Muscle layer of colon (tissue), 2 donors: ENCODE measurements at regions not wholly inside any gene's neighbourhood (a gene's known extent, or its start where the extent isn't known, plus 50 kb on each side); places are given as distances from the start of the nearest gene placed in this dataset.

Experiments
- H3K27ac ChIP-seq: one replicate; pipeline ENCODE4 v1.7.0; 2013; ENCODE audit warnings: low read depth, mild to moderate bottlenecking, low read length, moderate library complexity
- H3K27me3 ChIP-seq, 2 donors: one replicate each; pipeline ENCODE4 v1.7.0; 2013; ENCODE audit warnings: low read length in 2 of 2, mild to moderate bottlenecking in 2 of 2; ENCODE audit not compliant: insufficient read depth in 2 of 2, control insufficient read depth in 1 of 2
- H3K36me3 ChIP-seq: one replicate; pipeline ENCODE4 v1.7.0; 2013; ENCODE audit warnings: mild to moderate bottlenecking, low read length; ENCODE audit not compliant: insufficient read depth
- H3K4me1 ChIP-seq: one replicate; pipeline ENCODE4 v1.7.0; 2013; ENCODE audit warnings: mild to moderate bottlenecking, low read length; ENCODE audit not compliant: insufficient read depth
- H3K4me3 ChIP-seq, 2 donors: one replicate each; pipeline ENCODE4 v1.7.0; 2013; ENCODE audit warnings: low read length in 2 of 2, low read depth in 1 of 2, mild to moderate bottlenecking in 1 of 2, moderate library complexity in 1 of 2
- H3K9ac ChIP-seq: one replicate; pipeline ENCODE4 v1.7.0; 2013; ENCODE audit warnings: low read length
- H3K9me3 ChIP-seq: one replicate; pipeline ENCODE4 v1.7.0; 2013; ENCODE audit warnings: mild to moderate bottlenecking, low read length
- donor health status: abdominal sarcoma.
- donor health status: Adenocarcinoma of cecum.

- Histone ChIP-seq H3K36me3 (no peaks in the 10 kb centered on the region), H3K9ac (no peak overlapping the region), H3K27me3 (no peaks in the 10 kb centered on the region), H3K4me3 (no peak overlapping the region), H3K4me1 (no peaks in the 10 kb centered on the region), H3K27ac (no peak overlapping the region), H3K9me3 (no peaks in the 10 kb centered on the region)
Observed at GRCh38 chr16:65537336-65537735, 415.5 kb upstream of the CDH11 start.

DNA sequence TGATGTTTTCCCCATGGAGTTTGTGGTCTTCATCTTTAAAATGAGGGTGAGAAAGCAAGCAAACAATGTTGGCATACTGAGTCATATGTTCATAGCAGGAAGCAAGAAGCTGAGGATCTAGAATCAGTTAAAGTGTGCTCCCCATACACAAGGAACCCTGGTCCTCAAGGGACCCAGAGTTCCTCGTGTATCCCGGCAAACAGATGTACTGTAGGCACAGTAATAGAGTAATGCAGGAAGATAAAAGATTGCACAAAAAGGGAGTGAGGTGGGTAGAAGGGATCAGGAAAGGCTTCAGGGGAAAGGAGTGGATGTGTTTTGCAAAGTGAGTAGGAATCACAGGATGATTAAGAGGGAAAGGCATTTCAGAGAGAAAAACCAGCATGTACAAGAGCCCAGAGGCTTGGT is 412.3 kb upstream of the CDH11 start:
- Histone ChIP-seq H3K4me3 (no peak overlapping the region), H3K36me3 (no peaks in the 10 kb centered on the region), H3K4me1 (no peaks in the 10 kb centered on the region), H3K27me3 (no peaks in the 10 kb centered on the region), H3K9me3 (no peaks in the 10 kb centered on the region), H3K27ac (no peak overlapping the region), H3K9ac (no peak overlapping the region)

DNA sequence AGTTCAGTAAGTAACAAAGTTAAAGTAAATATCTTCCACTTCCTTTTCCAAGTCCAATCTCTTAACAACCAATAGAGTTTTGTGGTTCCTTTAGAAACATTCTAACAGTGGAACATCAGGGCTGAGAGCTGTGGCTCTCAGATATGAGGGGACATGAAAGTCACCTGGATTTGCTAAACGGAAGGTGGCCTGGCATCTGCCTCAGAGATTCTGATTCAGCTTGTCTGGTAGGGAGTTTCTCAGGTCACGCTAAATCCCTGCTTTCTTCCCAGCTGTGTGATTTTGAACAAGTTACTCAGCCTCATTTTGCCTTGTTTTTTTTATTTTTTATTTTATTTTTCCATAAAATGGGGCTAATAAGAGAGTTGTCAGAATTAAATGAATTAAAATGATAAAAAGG is 411.0 kb upstream of the CDH11 start:
- Histone ChIP-seq H3K27ac (no peak overlapping the region), H3K4me1 (no peaks in the 10 kb centered on the region), H3K9ac (no peak overlapping the region), H3K27me3 (no peaks in the 10 kb centered on the region), H3K4me3 (no peak overlapping the region), H3K36me3 (no peaks in the 10 kb centered on the region), H3K9me3 (no peaks in the 10 kb centered on the region)

DNA sequence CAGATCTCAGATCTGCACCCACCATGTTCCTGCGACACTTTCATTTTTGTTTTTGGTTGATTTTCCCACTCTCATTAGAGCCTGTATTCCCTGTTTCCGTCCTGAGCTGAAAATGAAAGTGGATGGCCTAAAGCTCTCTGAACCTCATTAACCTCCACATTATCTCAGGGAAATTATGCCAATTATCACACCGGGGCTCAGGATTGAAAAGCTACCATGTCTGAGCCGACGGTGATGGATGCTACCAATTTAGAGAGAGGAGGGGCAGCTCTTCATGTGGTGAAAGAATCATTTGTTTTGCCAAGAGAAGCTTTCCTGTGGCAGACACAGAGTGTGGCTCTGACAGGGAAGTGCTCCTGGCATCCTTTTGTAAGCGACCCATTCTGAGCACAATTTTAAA is 410.4 kb upstream of the CDH11 start:
- Histone ChIP-seq H3K27me3 (no peaks in the 10 kb centered on the region), H3K9me3 (no peaks in the 10 kb centered on the region), H3K9ac (no peak overlapping the region), H3K4me3 (no peak overlapping the region), H3K27ac (no peak overlapping the region), H3K4me1 (no peaks in the 10 kb centered on the region), H3K36me3 (no peaks in the 10 kb centered on the region)

DNA sequence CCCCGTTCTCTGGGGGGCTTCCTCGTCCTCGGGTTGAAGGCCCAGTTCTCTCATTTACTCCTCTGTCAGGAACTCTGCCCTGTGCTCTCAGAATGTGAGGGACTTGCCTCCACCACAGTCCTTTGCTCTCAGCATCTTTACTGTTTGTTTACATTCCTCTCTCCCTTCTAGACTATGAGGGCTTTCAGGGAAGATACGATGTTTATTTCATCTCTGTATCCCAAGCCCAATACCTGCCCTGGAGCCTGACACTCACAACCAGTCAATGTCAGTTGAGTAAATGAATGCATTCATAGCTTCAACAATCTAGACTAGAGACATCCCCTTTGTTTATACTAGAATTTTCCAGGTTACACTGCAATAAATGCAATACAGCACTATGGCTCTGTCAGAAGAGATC is 409.6 kb upstream of the CDH11 start:
- no peaks in the 10 kb centered on the region for H3K9me3 ChIP-seq
- H3K27me3 ChIP-seq, result no peaks in the 10 kb centered on the region
- H3K9ac ChIP-seq, result no peak overlapping the region
- no peaks in the 10 kb centered on the region for H3K4me1 ChIP-seq
- no peak overlapping the region for H3K4me3 ChIP-seq
- H3K36me3 ChIP-seq, result no peaks in the 10 kb centered on the region
- H3K27ac ChIP-seq, result no peak overlapping the region

GRCh38 chr16:65525707-65526106 is 403.8 kb upstream of the CDH11 start:
- H3K36me3 ChIP-seq, result no peaks in the 10 kb centered on the region
- H3K9ac ChIP-seq, result no peak overlapping the region
- H3K4me3 ChIP-seq, result no peak overlapping the region
- no peaks in the 10 kb centered on the region for H3K4me1 ChIP-seq
- no peaks in the 10 kb centered on the region for H3K27me3 ChIP-seq
- no peak overlapping the region for H3K27ac ChIP-seq
- H3K9me3 ChIP-seq, result no peaks in the 10 kb centered on the region

GRCh38 chr16:65524997-65525396 is 403.1 kb upstream of the CDH11 start:
- no peak overlapping the region for H3K27ac ChIP-seq

GRCh38 chr16:65524231-65524630 is 402.4 kb upstream of the CDH11 start:
- Histone ChIP-seq H3K9me3 (no peaks in the 10 kb centered on the region), H3K4me3 (no peak overlapping the region), H3K27me3 (no peaks in the 10 kb centered on the region), H3K27ac (no peak overlapping the region), H3K4me1 (no peaks in the 10 kb centered on the region), H3K36me3 (no peaks in the 10 kb centered on the region), H3K9ac (no peak overlapping the region)

More at GRCh38 chr16:65524997-65525396, 403.1 kb upstream of the CDH11 start:
- no peaks in the 10 kb centered on the region for H3K9me3 ChIP-seq
- no peaks in the 10 kb centered on the region for H3K36me3 ChIP-seq
- no peak overlapping the region for H3K4me3 ChIP-seq
- H3K9ac ChIP-seq, result no peak overlapping the region
- no peaks in the 10 kb centered on the region for H3K27me3 ChIP-seq
- no peaks in the 10 kb centered on the region for H3K4me1 ChIP-seq

DNA sequence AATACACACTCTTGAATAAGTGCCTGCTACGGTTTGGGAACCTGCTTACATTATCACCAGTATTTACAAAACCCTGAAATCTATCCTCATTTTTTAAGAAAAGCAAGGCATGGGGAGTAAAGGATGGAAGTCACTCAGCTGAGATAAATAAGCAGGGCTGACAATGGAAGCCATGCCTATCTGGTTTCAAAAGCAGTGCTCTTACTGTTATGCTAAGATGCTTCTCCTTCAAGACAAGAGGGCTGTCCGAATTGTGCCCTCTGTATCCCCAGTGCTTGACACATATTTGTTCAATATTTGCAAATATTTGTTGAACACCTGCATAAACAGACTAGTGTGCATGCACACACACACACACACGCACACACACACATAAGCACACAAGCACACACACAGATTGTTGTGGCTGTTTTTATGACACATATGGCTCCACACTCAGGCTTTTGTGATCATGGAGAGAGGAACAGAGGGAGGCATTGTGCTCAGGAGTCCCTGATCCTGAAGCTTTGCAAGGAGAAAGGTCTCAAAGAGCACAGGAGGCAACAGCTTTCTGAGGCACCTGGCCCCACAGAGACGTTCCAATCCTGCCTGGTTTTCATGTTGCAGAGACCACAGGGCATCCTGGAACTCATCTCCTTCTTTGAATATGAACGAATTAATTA is 401.6 kb upstream of the CDH11 start:
- no peak overlapping the region for H3K4me3 ChIP-seq
- H3K9me3 ChIP-seq, result no peaks in the 10 kb centered on the region
- H3K36me3 ChIP-seq, result no peaks in the 10 kb centered on the region
- no peaks in the 10 kb centered on the region for H3K27me3 ChIP-seq
- H3K9ac ChIP-seq, result no peak overlapping the region
- H3K27ac ChIP-seq, result no peak overlapping the region
- no peaks in the 10 kb centered on the region for H3K4me1 ChIP-seq

- H3K4me3 ChIP-seq, result no peak overlapping the region
- no peak overlapping the region for H3K27ac ChIP-seq
- no peaks in the 10 kb centered on the region for H3K36me3 ChIP-seq
- no peaks in the 10 kb centered on the region for H3K27me3 ChIP-seq
- H3K9ac ChIP-seq, result no peak overlapping the region
- no peaks in the 10 kb centered on the region for H3K9me3 ChIP-seq
- H3K4me1 ChIP-seq, result no peaks in the 10 kb centered on the region
Observed at GRCh38 chr16:65522412-65522811, 400.5 kb upstream of the CDH11 start.

DNA sequence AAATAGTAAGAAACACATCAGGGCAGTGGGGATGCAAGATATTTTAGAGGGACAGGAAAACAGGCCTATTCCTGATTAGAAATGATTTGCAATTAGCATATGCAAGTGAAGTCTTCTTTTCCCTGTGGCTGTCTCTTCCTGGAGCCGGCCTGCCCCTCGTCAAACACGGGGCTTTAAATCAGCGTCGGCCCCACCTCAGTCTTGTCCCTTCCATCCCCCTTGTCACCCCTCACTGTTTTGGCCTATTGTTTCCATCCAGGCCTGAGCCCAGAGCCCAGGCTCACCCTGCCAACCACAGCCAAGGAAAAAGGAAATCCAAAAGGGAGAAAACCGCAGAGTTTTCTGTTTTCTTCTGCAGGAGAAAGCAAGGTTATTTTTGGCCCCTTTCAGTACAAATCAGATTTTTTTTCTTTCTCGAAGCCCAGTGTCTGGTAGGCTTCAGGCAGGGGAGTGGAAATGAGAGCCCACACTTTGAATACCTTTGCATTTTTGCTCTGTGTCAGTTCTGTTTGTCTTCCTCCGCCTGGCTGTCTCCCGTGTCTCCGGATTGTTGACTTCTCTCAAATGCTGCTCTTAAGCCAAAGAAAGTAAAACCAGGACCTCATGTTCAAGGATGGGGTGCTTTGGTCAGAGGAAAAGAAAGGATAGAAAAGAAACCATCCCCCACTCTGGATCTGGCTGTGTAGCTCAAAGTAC is 399.9 kb upstream of the CDH11 start:
- no peak overlapping the region for H3K9ac ChIP-seq
- H3K4me3 ChIP-seq, result no peak overlapping the region
- H3K9me3 ChIP-seq, result no peaks in the 10 kb centered on the region
- H3K36me3 ChIP-seq, result no peaks in the 10 kb centered on the region
- H3K4me1 ChIP-seq, result no peaks in the 10 kb centered on the region
- H3K27ac ChIP-seq, result no peak overlapping the region
- no peaks in the 10 kb centered on the region for H3K27me3 ChIP-seq

DNA sequence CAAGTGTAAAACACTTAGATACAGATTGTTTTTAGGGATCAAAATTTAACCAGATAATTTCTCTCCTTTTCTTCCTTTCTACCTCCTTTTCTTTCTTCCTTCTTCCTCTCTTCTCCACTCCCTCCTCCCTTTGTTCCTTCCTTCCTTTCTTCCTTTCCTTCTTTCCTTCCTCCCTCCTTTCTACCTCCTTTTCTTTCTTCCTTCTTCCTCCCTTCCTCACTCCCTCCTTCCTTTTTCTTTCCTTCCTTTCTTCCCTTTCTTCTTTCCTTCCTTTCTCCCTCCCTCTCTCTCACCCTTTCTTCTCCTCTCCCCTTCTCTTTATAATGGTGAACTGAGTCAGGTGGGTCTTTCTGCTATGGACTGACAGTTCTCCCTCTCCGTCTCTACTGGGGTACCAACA is 397.5 kb upstream of the CDH11 start:
- no peaks in the 10 kb centered on the region for H3K9me3 ChIP-seq
- H3K27ac ChIP-seq, result no peak overlapping the region
- H3K9ac ChIP-seq, result no peak overlapping the region
- no peaks in the 10 kb centered on the region for H3K4me1 ChIP-seq
- no peak overlapping the region for H3K4me3 ChIP-seq
- H3K27me3 ChIP-seq, result no peaks in the 10 kb centered on the region
- no peaks in the 10 kb centered on the region for H3K36me3 ChIP-seq
